ENCODE measurements at regions not wholly inside any gene's neighbourhood (a gene's known extent, or its start where the extent isn't known, plus 50 kb on each side); places are given as distances from the start of the nearest gene placed in this dataset.

- TF ChIP-seq CTCF (conservative IDR thresholded peaks at IDR 0.05; ENCODE audit: low read depth, low read length): no peak
- no peaks in the 10 kb centered on the region for H4K20me1 ChIP-seq (ENCODE audit: insufficient read depth)
- H3K36me3 ChIP-seq (ENCODE audit: insufficient read depth): no peaks in the 10 kb centered on the region
- H3K9ac ChIP-seq: no peak overlapping the region
- no peak overlapping the region for H3K4me2 ChIP-seq
- H2AFZ ChIP-seq (ENCODE audit: low read depth): no peak overlapping the region
- H3K4me1 ChIP-seq (ENCODE audit: low read depth, poor library complexity, severe bottlenecking): no peaks in the 10 kb centered on the region
- H3K79me2 ChIP-seq (ENCODE audit: insufficient read depth, low read depth): no peaks in the 10 kb centered on the region
- H3K4me3 ChIP-seq (IDR thresholded peaks at IDR 0.05; ENCODE audit: insufficient read depth, low read depth, low read length): no peak overlapping the region
- H3K27me3 ChIP-seq (ENCODE audit: insufficient read depth, low read depth): no peaks in the 10 kb centered on the region
- H3K27ac ChIP-seq: no peak overlapping the region
Observed at GRCh38 chr1:65503427-65503826, 83.0 kb downstream of the LEPR start.

GRCh38 chr1:65504263-65504662 is 83.8 kb downstream of the LEPR start:
- H3K27ac ChIP-seq: no peak overlapping the region

DNA sequence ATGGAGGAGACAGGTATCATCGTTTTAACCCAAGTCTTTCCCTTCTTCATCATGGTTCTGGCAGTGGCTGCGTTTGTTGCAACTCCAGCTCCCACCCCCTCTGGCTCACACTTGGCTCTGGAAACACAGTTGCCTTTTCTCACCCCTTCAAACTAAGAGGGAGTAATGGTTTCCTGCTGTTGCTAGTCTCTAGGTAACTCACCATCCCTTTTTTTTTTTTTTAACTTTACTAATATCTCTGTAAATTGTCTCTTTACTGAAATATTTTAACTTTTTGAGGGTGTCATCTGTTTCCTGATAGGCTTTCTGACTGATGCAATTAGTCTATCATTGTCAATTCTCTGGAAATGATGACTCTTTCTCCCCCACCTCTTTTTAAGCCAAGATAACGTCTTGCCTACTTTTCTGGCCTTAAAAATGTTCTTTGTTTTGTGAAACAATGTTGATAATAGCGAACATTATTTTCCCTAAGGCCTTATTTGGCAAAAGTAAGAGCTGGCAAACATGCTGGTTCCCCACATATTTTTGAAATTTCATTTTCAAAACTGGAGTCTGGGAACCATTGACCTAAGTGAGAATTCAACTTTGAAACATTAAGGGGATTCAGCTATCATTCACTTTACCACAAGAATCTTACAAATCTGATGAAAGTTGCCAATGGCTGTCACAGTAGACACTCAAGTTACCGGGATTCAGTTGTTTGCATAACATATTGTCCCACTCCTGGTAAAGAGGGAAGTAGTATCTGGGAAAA is 85.3 kb downstream of the LEPR start:
- no peaks in the 10 kb centered on the region for H3K79me2 ChIP-seq (ENCODE audit: insufficient read depth, low read depth)
- no peak overlapping the region for H3K9ac ChIP-seq
- no peak overlapping the region for H3K4me3 ChIP-seq (IDR thresholded peaks at IDR 0.05; ENCODE audit: insufficient read depth, low read depth, low read length)
- no peak overlapping the region for H3K27ac ChIP-seq
- no peak overlapping the region for H2AFZ ChIP-seq (ENCODE audit: low read depth)
- H4K20me1 ChIP-seq (ENCODE audit: insufficient read depth): no peaks in the 10 kb centered on the region
- no peaks in the 10 kb centered on the region for H3K4me1 ChIP-seq (ENCODE audit: low read depth, poor library complexity, severe bottlenecking)
- no peak for TF ChIP-seq CTCF (conservative IDR thresholded peaks at IDR 0.05; ENCODE audit: low read depth, low read length)
- no peaks in the 10 kb centered on the region for H3K27me3 ChIP-seq (ENCODE audit: insufficient read depth, low read depth)
- H3K36me3 ChIP-seq (ENCODE audit: insufficient read depth): no peaks in the 10 kb centered on the region
- H3K4me2 ChIP-seq: no peak overlapping the region

More at GRCh38 chr1:65504263-65504662, 83.8 kb downstream of the LEPR start:
- Histone ChIP-seq H3K9ac (no peak overlapping the region), H3K79me2 (ENCODE audit: insufficient read depth, low read depth) (no peaks in the 10 kb centered on the region), H2AFZ (ENCODE audit: low read depth) (no peak overlapping the region), H3K4me3 (IDR thresholded peaks at IDR 0.05; ENCODE audit: insufficient read depth, low read depth, low read length) (no peak overlapping the region), H4K20me1 (ENCODE audit: insufficient read depth) (no peaks in the 10 kb centered on the region), H3K27me3 (ENCODE audit: insufficient read depth, low read depth) (no peaks in the 10 kb centered on the region), H3K36me3 (ENCODE audit: insufficient read depth) (no peaks in the 10 kb centered on the region), H3K4me2 (no peak overlapping the region), H3K4me1 (ENCODE audit: low read depth, poor library complexity, severe bottlenecking) (no peaks in the 10 kb centered on the region)
- TF ChIP-seq CTCF (conservative IDR thresholded peaks at IDR 0.05; ENCODE audit: low read depth, low read length): no peak

DNA sequence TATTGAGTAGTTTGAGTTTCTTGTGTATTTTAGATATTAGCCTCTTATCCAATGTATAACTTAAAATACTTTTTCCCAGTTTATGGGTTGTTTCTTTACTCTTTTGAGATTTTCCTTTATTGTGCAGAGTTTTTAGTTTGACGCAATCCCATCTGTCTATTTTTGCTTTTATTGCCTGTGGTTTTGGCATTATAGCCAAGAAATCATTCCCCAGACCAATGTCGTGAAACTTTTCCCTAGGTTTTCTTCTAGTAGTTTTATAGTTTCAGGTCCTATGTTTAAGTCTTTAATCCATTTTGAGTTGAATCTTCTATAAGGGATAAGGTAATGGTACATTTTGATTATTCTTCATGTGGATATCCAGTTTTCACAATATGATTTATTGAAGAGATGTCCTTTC is 87.6 kb downstream of the LEPR start:
- no peak overlapping the region for H3K9ac ChIP-seq
- H4K20me1 ChIP-seq (ENCODE audit: insufficient read depth): no peaks in the 10 kb centered on the region
- no peak for TF ChIP-seq CTCF (conservative IDR thresholded peaks at IDR 0.05; ENCODE audit: low read depth, low read length)
- no peak overlapping the region for H3K4me2 ChIP-seq
- H2AFZ ChIP-seq (ENCODE audit: low read depth): no peak overlapping the region
- H3K4me3 ChIP-seq (IDR thresholded peaks at IDR 0.05; ENCODE audit: insufficient read depth, low read depth, low read length): no peak overlapping the region
- no peaks in the 10 kb centered on the region for H3K4me1 ChIP-seq (ENCODE audit: low read depth, poor library complexity, severe bottlenecking)
- no peak overlapping the region for H3K27ac ChIP-seq
- no peaks in the 10 kb centered on the region for H3K36me3 ChIP-seq (ENCODE audit: insufficient read depth)
- no peaks in the 10 kb centered on the region for H3K79me2 ChIP-seq (ENCODE audit: insufficient read depth, low read depth)
- no peaks in the 10 kb centered on the region for H3K27me3 ChIP-seq (ENCODE audit: insufficient read depth, low read depth)
